Uterus (tissue), 3 donors: ENCODE measurements at regions not wholly inside any gene's neighbourhood (a gene's known extent, or its start where the extent isn't known, plus 50 kb on each side); places are given as distances from the start of the nearest gene placed in this dataset.

Experiments used
- DNase-seq, 2 donors: peaks; one replicate each; pipeline ENCODE4 v3.0.0-alpha.2; 2019 to 2020
- H3K27ac ChIP-seq, 2 donors: fragments of 200-600 bp; sonication (generic); 1 replicate in 1 of 2; 2 replicates in 1 of 2; pipeline ENCODE4 v1.5.1; 2016 to 2018
- H3K27me3 ChIP-seq, 2 donors: fragments of 200-600 bp; sonication (generic); one replicate each; pipeline ENCODE4 v1.5.1; 2018 to 2019; ENCODE audit warnings: control low read depth in 1 of 2
- H3K36me3 ChIP-seq, 2 donors: fragments of 200-600 bp; sonication (generic); one replicate each; pipeline ENCODE4 v1.5.1; 2019; ENCODE audit warnings: control low read depth in 1 of 2
- H3K4me1 ChIP-seq, 2 donors: fragments of 200-600 bp; sonication (generic); one replicate each; pipeline ENCODE4 v1.5.1; 2018 to 2019; ENCODE audit warnings: control low read depth in 1 of 2
- H3K4me3 ChIP-seq, 2 donors: fragments of 200-600 bp; sonication (generic); 1 replicate in 1 of 2; 2 replicates in 1 of 2; pipeline ENCODE4 v1.5.1; 2018 to 2019; ENCODE audit warnings: mild to moderate bottlenecking in 1 of 2
- H3K9me3 ChIP-seq, 2 donors: fragments of 200-600 bp; sonication (generic); one replicate each; pipeline ENCODE4 v1.5.1; 2019; ENCODE audit warnings: control low read depth in 1 of 2
- CTCF ChIP-seq, 4 experiments: fragments of 200-600 bp in 2 of 4; fragments of 450-650 bp in 2 of 4; sonication (generic) in 2 of 4; IDR thresholded peaks; one replicate each; pipeline ENCODE4 v1.5.1; 2016 to 2019; ENCODE audit warnings: antibody characterized with exemption in 4 of 4, mild to moderate bottlenecking in 2 of 4, moderate library complexity in 1 of 4
- POLR2A ChIP-seq, 2 donors: fragments of 450-650 bp; IDR thresholded peaks; one replicate each; pipeline ENCODE4 v1.6.1; 2016; ENCODE audit warnings: antibody characterized with exemption in 2 of 2, mild to moderate bottlenecking in 1 of 2, moderate library complexity in 1 of 2
- intact Hi-C: fragments of 100-400 bp; cut with DNase I; formaldehyde crosslinking; loops from one replicate; pipeline ENCODE4 v1.15.1; 2023; ENCODE audit warnings: low total_unique reads
- donor health status: DM: yes; HTN: yes; CAD: no.

GRCh38 chr18:66971960-66972359, 368.1 kb upstream of the CDH19 start:
- Histone ChIP-seq H3K36me3 (no peaks in the 10 kb centered on the region), H3K4me1 (no peaks in the 10 kb centered on the region), H3K4me3 (no peak overlapping the region), H3K9me3 (no peaks in the 10 kb centered on the region), H3K27me3 (no peaks in the 10 kb centered on the region), H3K27ac (no peak overlapping the region)
- DNase-seq = no peak
- TF ChIP-seq POLR2A (IDR thresholded peaks at IDR 0.05) (no peak), CTCF (IDR thresholded peaks at IDR 0.05) (no peak)
- intact Hi-C loops = no loop called here

GRCh38 chr18:66966171-66966570, 362.3 kb upstream of the CDH19 start:
- no peak for DNase-seq
- no peaks in the 10 kb centered on the region for H3K9me3 ChIP-seq
- H3K4me3 ChIP-seq = no peak overlapping the region
- no peak for TF ChIP-seq CTCF (IDR thresholded peaks at IDR 0.05)
- no peak for TF ChIP-seq POLR2A (IDR thresholded peaks at IDR 0.05)
- intact Hi-C loops = no loop called here
- H3K36me3 ChIP-seq = peaks cover 0 to 2% of the 10 kb centered on the region in 2 donors
- no peaks in the 10 kb centered on the region for H3K4me1 ChIP-seq
- no peak overlapping the region for H3K27ac ChIP-seq
- no peaks in the 10 kb centered on the region for H3K27me3 ChIP-seq

GRCh38 chr18:66958309-66958708, 354.4 kb upstream of the CDH19 start:
- no peak for DNase-seq
- Histone ChIP-seq H3K27ac (no peak overlapping the region), H3K36me3 (no peaks in the 10 kb centered on the region), H3K4me1 (no peaks in the 10 kb centered on the region), H3K9me3 (no peaks in the 10 kb centered on the region), H3K27me3 (no peaks in the 10 kb centered on the region), H3K4me3 (no peak overlapping the region)
- intact Hi-C loops = no loop called here
- TF ChIP-seq POLR2A (IDR thresholded peaks at IDR 0.05) (no peak), CTCF (IDR thresholded peaks at IDR 0.05) (no peak)

- Histone ChIP-seq H3K27me3 (no peaks in the 10 kb centered on the region), H3K27ac (no peak overlapping the region), H3K4me1 (no peaks in the 10 kb centered on the region), H3K4me3 (no peak overlapping the region), H3K9me3 (no peaks in the 10 kb centered on the region), H3K36me3 (no peaks in the 10 kb centered on the region)
- no peak for DNase-seq
- intact Hi-C loops = no loop called here
- TF ChIP-seq CTCF (IDR thresholded peaks at IDR 0.05) (no peak), POLR2A (IDR thresholded peaks at IDR 0.05) (no peak)
These were observed 347.9 kb upstream of the CDH19 start for GRCh38 chr18:66951750-66952149.

GRCh38 chr18:66949419-66949818, 345.5 kb upstream of the CDH19 start:
- TF ChIP-seq CTCF (IDR thresholded peaks at IDR 0.05) = no peak
- TF ChIP-seq POLR2A (IDR thresholded peaks at IDR 0.05) = no peak
- H3K27me3 ChIP-seq = no peaks in the 10 kb centered on the region
- no peaks in the 10 kb centered on the region for H3K9me3 ChIP-seq
- intact Hi-C loops = no loop called here
- no peak for DNase-seq
- peaks cover 0 to 4% of the 10 kb centered on the region in 2 donors for H3K36me3 ChIP-seq
- no peak overlapping the region for H3K4me3 ChIP-seq
- H3K4me1 ChIP-seq = no peaks in the 10 kb centered on the region
- no peak overlapping the region for H3K27ac ChIP-seq
